Spinal cord (tissue), 9 donors: ENCODE measurements at regions not wholly inside any gene's neighbourhood (a gene's known extent, or its start where the extent isn't known, plus 50 kb on each side); places are given as distances from the start of the nearest gene placed in this dataset.

ENCODE experiments used
- DNase-seq, 6 donors: peaks; one replicate each; pipeline versions ENCODE4 v3.0.0 to v3.0.0-alpha.2; 2013 to 2015; ENCODE audit warnings: low spot score in 6 of 6, low read depth in 4 of 6
- H3K27ac ChIP-seq: one replicate; pipeline ENCODE4 v1.5.1; 2013; ENCODE audit warnings: low read depth, low read length, control low read depth
- H3K27me3 ChIP-seq: one replicate; pipeline ENCODE4 v1.6.1; 2013; ENCODE audit warnings: low read length; ENCODE audit not compliant: control insufficient read depth, insufficient read depth
- H3K36me3 ChIP-seq: one replicate; pipeline ENCODE4 v1.6.1; 2013; ENCODE audit warnings: low read length; ENCODE audit not compliant: control insufficient read depth, insufficient read depth
- H3K4me1 ChIP-seq: one replicate; pipeline ENCODE4 v1.6.1; 2013; ENCODE audit warnings: low read length; ENCODE audit not compliant: control insufficient read depth, insufficient read depth
- H3K4me3 ChIP-seq: one replicate; pipeline ENCODE4 v1.5.1; 2013; ENCODE audit warnings: low read depth, low read length, control low read depth
- H3K9me3 ChIP-seq: one replicate; pipeline ENCODE4 v1.6.1; 2013; ENCODE audit warnings: low read length; ENCODE audit not compliant: control insufficient read depth, insufficient read depth
- WGBS: methylation state at CpG from one replicate; pipeline ENCODE4 v1.1.5; 2013; ENCODE audit warnings: missing lambda C conversion rate; ENCODE audit not compliant: insufficient coverage; 5-methylcytosine and 5-hydroxymethylcytosine counted together
- donor health status: healthy.

- Histone ChIP-seq H3K9me3 (no peaks in the 10 kb centered on the region), H3K36me3 (no peaks in the 10 kb centered on the region), H3K4me1 (peaks cover 3% of the 10 kb centered on the region), H3K4me3 (no peak overlapping the region), H3K27ac (no peak overlapping the region), H3K27me3 (peaks cover 3% of the 10 kb centered on the region)
- peak in 1 of 6 donors; percentile 57 for DNase-seq
- WGBS, result no CpG with 5 or more reads among the region's 5 CpGs
Measured at GRCh38 chr21:36567216-36567885, 87.4 kb upstream of the CLDN14 start.

- 95% methylated on average over 3 of the region's 6 CpGs for WGBS
- DNase-seq, result no peak
- H3K4me1 ChIP-seq, result peaks cover 3% of the 10 kb centered on the region
Measured at GRCh38 chr21:36569511-36569910, 89.6 kb upstream of the CLDN14 start.

GRCh38 chr21:36571556-36571955 lies 91.6 kb upstream of the CLDN14 start:
- DNase-seq, result no peak
- 81% methylated on average over 5 of the region's 10 CpGs for WGBS
- no peaks in the 10 kb centered on the region for H3K9me3 ChIP-seq

More at GRCh38 chr21:36569511-36569910, 89.6 kb upstream of the CLDN14 start:
- Histone ChIP-seq H3K4me3 (no peak overlapping the region), H3K36me3 (no peaks in the 10 kb centered on the region), H3K27ac (no peak overlapping the region), H3K9me3 (no peaks in the 10 kb centered on the region), H3K27me3 (no peaks in the 10 kb centered on the region)

GRCh38 chr21:36572039-36572438 lies 92.1 kb upstream of the CLDN14 start:
- H3K27ac ChIP-seq, result no peak overlapping the region
- no peaks in the 10 kb centered on the region for H3K36me3 ChIP-seq
- no peaks in the 10 kb centered on the region for H3K9me3 ChIP-seq
- DNase-seq, result no peak
- H3K27me3 ChIP-seq, result no peaks in the 10 kb centered on the region
- WGBS, result 73% methylated on average over 6 of the region's 7 CpGs
- H3K4me3 ChIP-seq, result no peak overlapping the region
- no peaks in the 10 kb centered on the region for H3K4me1 ChIP-seq

More at GRCh38 chr21:36571556-36571955, 91.6 kb upstream of the CLDN14 start:
- peaks cover 3% of the 10 kb centered on the region for H3K4me1 ChIP-seq
- no peaks in the 10 kb centered on the region for H3K27me3 ChIP-seq
- no peak overlapping the region for H3K4me3 ChIP-seq
- no peak overlapping the region for H3K27ac ChIP-seq
- no peaks in the 10 kb centered on the region for H3K36me3 ChIP-seq

- H3K27me3 ChIP-seq, result no peaks in the 10 kb centered on the region
- no peak overlapping the region for H3K4me3 ChIP-seq
- no peaks in the 10 kb centered on the region for H3K4me1 ChIP-seq
- H3K36me3 ChIP-seq, result no peaks in the 10 kb centered on the region
- no peak overlapping the region for H3K27ac ChIP-seq
- H3K9me3 ChIP-seq, result no peaks in the 10 kb centered on the region
- WGBS, result no CpG with 5 or more reads among the region's 3 CpGs
- no peak for DNase-seq
Measured at GRCh38 chr21:36575306-36575705, 95.4 kb upstream of the CLDN14 start.

GRCh38 chr21:36576441-36576840 lies 96.5 kb upstream of the CLDN14 start:
- no peak overlapping the region for H3K4me3 ChIP-seq
- no peaks in the 10 kb centered on the region for H3K36me3 ChIP-seq
- 83% methylated on average over 9 of the region's 9 CpGs for WGBS
- no peaks in the 10 kb centered on the region for H3K4me1 ChIP-seq
- no peak overlapping the region for H3K27ac ChIP-seq
- no peak for DNase-seq
- no peaks in the 10 kb centered on the region for H3K9me3 ChIP-seq
- H3K27me3 ChIP-seq, result no peaks in the 10 kb centered on the region

GRCh38 chr21:36579898-36580297 lies 100.0 kb upstream of the CLDN14 start:
- Histone ChIP-seq H3K36me3 (no peaks in the 10 kb centered on the region), H3K9me3 (no peaks in the 10 kb centered on the region), H3K4me3 (no peak overlapping the region), H3K27ac (no peak overlapping the region), H3K4me1 (no peaks in the 10 kb centered on the region), H3K27me3 (no peaks in the 10 kb centered on the region)
- no CpG with 5 or more reads among the region's 1 CpG for WGBS
- no peak for DNase-seq

GRCh38 chr21:36582271-36582670 lies 102.3 kb upstream of the CLDN14 start:
- Histone ChIP-seq H3K27ac (no peak overlapping the region), H3K9me3 (no peaks in the 10 kb centered on the region), H3K27me3 (no peaks in the 10 kb centered on the region), H3K4me3 (no peak overlapping the region), H3K4me1 (no peaks in the 10 kb centered on the region), H3K36me3 (no peaks in the 10 kb centered on the region)
- WGBS, result 93% methylated on average over 5 of the region's 6 CpGs
- DNase-seq, result no peak

GRCh38 chr21:36583591-36583990 lies 103.7 kb upstream of the CLDN14 start:
- Histone ChIP-seq H3K4me3 (no peak overlapping the region), H3K36me3 (no peaks in the 10 kb centered on the region), H3K4me1 (no peaks in the 10 kb centered on the region), H3K9me3 (no peaks in the 10 kb centered on the region), H3K27ac (no peak overlapping the region), H3K27me3 (no peaks in the 10 kb centered on the region)
- WGBS, result 100% methylated on average over 1 of the region's 5 CpGs
- no peak for DNase-seq
